ENCODE measurements at regions not wholly inside any gene's neighbourhood (a gene's known extent, or its start where the extent isn't known, plus 50 kb on each side); places are given as distances from the start of the nearest gene placed in this dataset.

GRCh38 chr2:172285760-172286159, 141.6 kb upstream of the ITGA6 start:
- TF ChIP-seq CTCF (IDR thresholded peaks at IDR 0.05; ENCODE audit: borderline replicate concordance, insufficient read depth, low read depth, low read length): no peak
- no peak overlapping the region for H3K4me3 ChIP-seq (ENCODE audit: low read depth, low read length)

GRCh38 chr2:172287190-172287589, 140.2 kb upstream of the ITGA6 start:
- no peak for TF ChIP-seq CTCF (IDR thresholded peaks at IDR 0.05; ENCODE audit: borderline replicate concordance, insufficient read depth, low read depth, low read length)
- no peak overlapping the region for H3K4me3 ChIP-seq (ENCODE audit: low read depth, low read length)

GRCh38 chr2:172287605-172288315, 139.6 kb upstream of the ITGA6 start:
- no peak overlapping the region for H3K4me3 ChIP-seq (ENCODE audit: low read depth, low read length)
- no peak for TF ChIP-seq CTCF (IDR thresholded peaks at IDR 0.05; ENCODE audit: borderline replicate concordance, insufficient read depth, low read depth, low read length)

GRCh38 chr2:172288603-172289002, 138.8 kb upstream of the ITGA6 start:
- no peak for TF ChIP-seq CTCF (IDR thresholded peaks at IDR 0.05; ENCODE audit: borderline replicate concordance, insufficient read depth, low read depth, low read length)
- no peak overlapping the region for H3K4me3 ChIP-seq (ENCODE audit: low read depth, low read length)

- TF ChIP-seq CTCF (IDR thresholded peaks at IDR 0.05; ENCODE audit: borderline replicate concordance, insufficient read depth, low read depth, low read length): no peak
- H3K4me3 ChIP-seq (ENCODE audit: low read depth, low read length): no peak overlapping the region
Measured at GRCh38 chr2:172293952-172294351, 133.4 kb upstream of the ITGA6 start.

GRCh38 chr2:172294983-172295382, 132.4 kb upstream of the ITGA6 start:
- no peak overlapping the region for H3K4me3 ChIP-seq (ENCODE audit: low read depth, low read length)
- no peak for TF ChIP-seq CTCF (IDR thresholded peaks at IDR 0.05; ENCODE audit: borderline replicate concordance, insufficient read depth, low read depth, low read length)

- TF ChIP-seq CTCF (IDR thresholded peaks at IDR 0.05; ENCODE audit: borderline replicate concordance, insufficient read depth, low read depth, low read length): no peak
- no peak overlapping the region for H3K4me3 ChIP-seq (ENCODE audit: low read depth, low read length)
Measured at GRCh38 chr2:172295677-172296076, 131.7 kb upstream of the ITGA6 start.

Measured in GM12875 (cell line).